DMS 273 (cell line): ENCODE measurements at regions not wholly inside any gene's neighbourhood (a gene's known extent, or its start where the extent isn't known, plus 50 kb on each side); places are given as distances from the start of the nearest gene placed in this dataset.
"Not testable (repeated sequence)": the region's sequence is repeated elsewhere in the genome, so short reads cannot be mapped to it uniquely, and the experiment has no call there.

ENCODE experiments used
- DNase-seq: peaks from one replicate; lab custom pipeline; 2025; ENCODE audit not compliant: unreplicated experiment; lab: John Stamatoyannopoulos, UW

DNA sequence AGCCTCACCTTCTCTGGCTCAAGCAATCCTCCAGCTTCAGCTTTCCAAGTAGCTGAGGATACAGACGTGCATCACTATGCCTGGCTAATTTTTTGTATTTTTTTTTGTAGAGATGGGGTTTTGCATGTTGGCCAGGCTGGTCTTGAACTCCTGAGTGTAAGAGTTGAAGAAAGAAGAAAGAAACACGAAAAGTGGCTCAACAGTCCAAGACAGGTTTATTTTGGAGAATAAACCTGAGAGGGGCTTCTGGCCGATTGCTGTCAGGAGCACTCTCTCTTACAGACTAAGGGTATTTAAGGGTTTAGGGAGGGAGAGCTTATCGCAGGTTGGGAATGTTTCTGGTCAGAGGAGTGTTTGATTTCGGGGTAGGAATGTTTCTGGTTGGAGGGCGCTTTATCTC is 75.9 kb downstream of the RRM2 start:
- DNase-seq, result not testable (repeated sequence)

DNA sequence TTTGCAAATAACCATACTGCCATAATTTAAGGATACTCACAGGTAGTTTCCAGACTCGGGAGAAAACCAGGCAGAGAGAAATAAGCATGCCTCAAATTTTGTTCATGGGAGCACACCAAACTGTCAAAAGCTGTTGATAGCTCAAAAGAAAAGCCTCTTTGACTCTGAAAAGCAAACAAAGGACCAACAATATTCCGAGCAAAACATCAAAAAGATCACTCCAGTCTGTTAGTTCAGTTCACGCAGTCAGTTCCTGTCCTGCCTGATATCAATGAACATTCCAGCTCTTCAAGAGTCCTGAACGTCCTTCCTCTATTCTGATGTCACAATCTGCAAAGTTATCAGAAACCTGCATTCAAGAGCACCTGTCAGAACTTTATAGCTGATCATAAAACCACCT is 78.7 kb downstream of the RRM2 start:
- no peak for DNase-seq

GRCh38 chr2:10202131-10202665 is 79.7 kb downstream of the RRM2 start:
- no peak for DNase-seq

GRCh38 chr2:10204326-10205161 is 82.0 kb downstream of the RRM2 start:
- peak; percentile 53 for DNase-seq

GRCh38 chr2:10205162-10205475 is 82.6 kb downstream of the RRM2 start:
- no peak for DNase-seq

- DNase-seq, result peak; percentile 55
These were observed 86.2 kb downstream of the RRM2 start for GRCh38 chr2:10208736-10209135.

- no peak for DNase-seq
These were observed 86.9 kb downstream of the RRM2 start for GRCh38 chr2:10209406-10209935.

DNA sequence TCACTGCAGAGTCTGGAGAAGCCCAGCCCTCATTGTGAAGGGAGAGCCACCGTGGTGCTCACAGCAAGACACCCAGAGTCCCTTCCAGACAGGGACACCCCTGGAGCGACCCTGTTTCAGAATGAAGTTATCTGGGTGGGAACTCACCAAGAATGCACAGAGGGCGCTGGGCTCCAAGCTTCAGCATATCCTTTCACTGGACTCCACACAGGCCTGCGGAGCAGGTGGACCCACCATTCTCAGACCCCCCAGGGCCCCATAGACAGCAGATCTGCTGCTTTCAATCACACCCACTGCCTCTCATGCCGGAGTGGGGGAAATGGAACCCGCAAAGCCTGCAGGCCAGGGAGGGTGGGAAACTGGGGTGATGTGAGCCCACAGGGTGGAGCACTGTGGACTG is 87.8 kb downstream of the RRM2 start:
- no peak for DNase-seq

- DNase-seq, result peak; percentile 60
These were observed 89.4 kb downstream of the RRM2 start for GRCh38 chr2:10211844-10212422.

DNA sequence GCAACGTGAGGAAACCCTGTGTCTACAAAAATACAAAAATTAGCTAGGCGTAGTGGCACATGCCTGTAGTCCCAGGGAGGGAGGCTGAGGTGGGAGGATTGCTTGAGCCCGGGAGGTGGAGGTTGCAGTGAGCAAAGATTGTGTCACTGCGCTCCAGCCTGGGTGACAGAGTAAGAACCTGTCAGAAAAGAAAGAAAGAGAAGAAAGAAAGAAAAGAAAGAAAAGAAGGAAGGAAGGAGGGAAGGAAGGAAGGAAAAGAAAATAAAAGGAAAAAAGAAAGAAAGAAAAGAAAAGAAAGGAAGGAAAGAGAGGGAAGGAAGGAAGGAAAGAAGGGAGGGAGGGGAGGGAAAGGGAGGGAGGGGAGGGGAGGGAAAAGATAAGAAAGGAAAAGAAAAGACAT is 89.9 kb upstream of the HPCAL1 start:
- DNase-seq, result no peak

DNA sequence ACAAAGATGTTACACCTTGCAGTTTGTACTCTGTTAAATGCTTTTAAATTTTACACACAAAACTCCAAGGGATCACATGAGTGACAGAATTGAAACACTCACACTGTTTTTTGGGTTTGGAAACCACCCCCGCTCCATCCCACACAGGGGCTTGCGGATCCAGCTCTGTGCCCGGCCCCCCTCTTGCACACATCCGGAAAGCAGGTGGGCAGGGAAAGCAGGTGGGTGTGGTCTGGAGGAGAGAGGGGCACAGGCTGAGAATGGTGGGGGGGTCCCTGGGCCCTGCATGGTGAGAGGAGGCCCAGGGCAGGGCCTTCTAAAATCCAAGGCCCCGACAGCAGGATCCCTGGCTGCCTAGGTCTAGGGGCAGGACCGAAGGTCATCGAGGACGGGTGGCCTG is 88.5 kb upstream of the HPCAL1 start:
- no peak for DNase-seq

- no peak for DNase-seq
These were observed 87.2 kb upstream of the HPCAL1 start for GRCh38 chr2:10215393-10215935.

GRCh38 chr2:10216677-10217488 is 85.8 kb upstream of the HPCAL1 start:
- DNase-seq, result no peak

- no peak for DNase-seq
These were observed 84.9 kb upstream of the HPCAL1 start for GRCh38 chr2:10217489-10218435.

- DNase-seq, result no peak
These were observed 82.4 kb upstream of the HPCAL1 start for GRCh38 chr2:10220045-10220901.

- DNase-seq, result peak; percentile 27
These were observed 81.8 kb upstream of the HPCAL1 start for GRCh38 chr2:10220902-10221391.

DNA sequence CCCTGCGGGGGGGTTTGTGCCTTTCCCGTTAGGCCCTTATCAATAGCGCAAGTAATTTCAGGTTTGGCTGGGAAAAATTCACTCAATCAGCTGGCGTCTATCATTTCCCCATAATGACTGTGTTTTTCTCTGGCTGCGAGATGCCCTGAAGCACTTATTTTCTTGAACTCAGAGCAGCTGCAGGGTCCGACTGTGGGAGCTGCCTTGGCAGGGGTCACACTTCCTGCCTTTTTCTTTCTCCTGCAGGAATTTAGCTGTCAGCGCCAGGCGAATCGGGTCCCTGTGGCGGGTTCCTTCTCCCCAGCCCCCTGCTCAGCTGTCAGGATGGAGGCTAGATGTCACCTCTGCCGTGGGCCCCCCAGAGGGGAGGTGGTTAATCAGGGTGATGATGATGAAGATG is 81.3 kb upstream of the HPCAL1 start:
- no peak for DNase-seq

- DNase-seq, result no peak
These were observed 80.5 kb upstream of the HPCAL1 start for GRCh38 chr2:10221976-10222870.
